ENCODE measurements at regions not wholly inside any gene's neighbourhood (a gene's known extent, or its start where the extent isn't known, plus 50 kb on each side); places are given as distances from the start of the nearest gene placed in this dataset.
"Not testable (repeated sequence)": the region's sequence is repeated elsewhere in the genome, so short reads cannot be mapped to it uniquely, and the experiment has no call there.

DNA sequence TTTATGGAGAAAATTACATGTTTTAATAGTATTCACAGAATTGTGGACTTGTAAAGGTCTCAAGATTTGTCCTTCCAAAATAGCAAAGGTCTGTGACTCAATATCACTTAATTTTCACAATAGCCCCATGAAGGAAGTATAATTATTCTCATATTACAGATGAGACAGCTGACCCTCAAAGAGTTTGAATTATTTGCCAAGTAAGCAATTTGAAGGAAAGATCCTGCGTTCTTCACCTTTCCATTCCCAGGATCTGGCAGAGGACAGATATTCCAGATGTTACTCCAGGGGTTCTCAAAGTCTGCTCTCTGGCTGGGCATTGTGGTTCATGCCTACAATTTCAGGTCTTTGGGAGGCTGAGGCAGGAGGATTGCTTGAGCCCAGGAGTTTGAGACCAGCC lies 559.4 kb upstream of the AUTS2 start:
- H3K27me3 Mint-ChIP-seq, result no peaks in the 10 kb centered on the region
- no peak overlapping the region for H3K4me3 Mint-ChIP-seq
- no peak overlapping the region for H3K27ac Mint-ChIP-seq
- no peaks in the 10 kb centered on the region for H3K36me3 Mint-ChIP-seq
- peaks cover 12% of the 10 kb centered on the region for H3K9me3 Mint-ChIP-seq
- no peaks in the 10 kb centered on the region for H3K4me1 Mint-ChIP-seq
- ATAC-seq, result no peak

DNA sequence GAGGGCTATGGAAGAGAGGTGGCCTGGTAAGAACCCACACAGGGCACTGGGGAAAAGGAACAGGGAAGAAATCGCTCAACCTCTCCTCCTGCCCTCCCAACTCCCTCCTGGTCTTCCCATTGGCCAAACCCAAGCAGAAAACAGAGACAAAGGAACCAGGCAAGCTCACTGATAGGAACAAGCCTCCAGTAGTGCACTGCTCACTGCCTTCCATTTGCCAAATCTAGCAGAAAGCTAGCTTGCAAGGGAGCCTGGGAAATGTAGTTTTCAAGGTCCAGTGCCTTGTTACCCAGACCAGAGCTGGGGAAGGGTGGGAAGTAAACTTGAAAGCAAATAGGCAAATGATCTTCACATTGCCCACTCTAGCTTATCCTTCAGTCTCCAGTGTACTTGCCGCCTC lies 556.1 kb upstream of the AUTS2 start:
- ATAC-seq, result no peak
- Mint-ChIP-seq H3K9me3 (peaks cover 17% of the 10 kb centered on the region), H3K4me1 (no peaks in the 10 kb centered on the region), H3K27ac (no peak overlapping the region), H3K36me3 (no peaks in the 10 kb centered on the region), H3K27me3 (no peaks in the 10 kb centered on the region), H3K4me3 (no peak overlapping the region)

GRCh38 chr7:69047151-69047754 lies 551.0 kb upstream of the AUTS2 start:
- no peak overlapping the region for H3K27ac Mint-ChIP-seq
- H3K4me1 Mint-ChIP-seq, result no peaks in the 10 kb centered on the region
- no peaks in the 10 kb centered on the region for H3K27me3 Mint-ChIP-seq
- no peak overlapping the region for H3K4me3 Mint-ChIP-seq
- no peaks in the 10 kb centered on the region for H3K36me3 Mint-ChIP-seq
- no peak for ATAC-seq
- peaks cover 17% of the 10 kb centered on the region for H3K9me3 Mint-ChIP-seq

DNA sequence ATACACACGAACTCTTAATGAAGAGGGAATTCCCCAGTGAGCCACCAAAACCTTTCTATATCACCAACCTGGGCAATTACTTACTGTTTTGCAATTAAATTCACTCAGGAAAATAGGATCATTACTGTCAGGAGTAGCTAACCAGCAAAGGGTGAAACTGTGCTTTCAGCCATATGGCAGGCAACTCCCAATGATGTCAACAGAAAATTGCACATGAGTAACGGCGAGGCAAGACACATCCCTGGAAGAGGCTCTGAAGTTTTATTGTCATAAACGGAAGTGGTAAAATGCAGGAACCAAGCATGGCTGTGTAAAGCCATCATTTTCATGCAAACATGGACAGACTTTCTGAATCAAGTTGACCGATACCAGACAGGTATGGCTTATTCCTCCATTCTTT lies 548.9 kb upstream of the AUTS2 start:
- no peak for ATAC-seq
- Mint-ChIP-seq H3K9me3 (peaks cover 12% of the 10 kb centered on the region), H3K4me3 (no peak overlapping the region), H3K27me3 (no peaks in the 10 kb centered on the region), H3K4me1 (no peaks in the 10 kb centered on the region), H3K27ac (no peak overlapping the region), H3K36me3 (no peaks in the 10 kb centered on the region)

- Mint-ChIP-seq H3K4me1 (no peaks in the 10 kb centered on the region), H3K36me3 (no peaks in the 10 kb centered on the region), H3K9me3 (peaks cover 10% of the 10 kb centered on the region), H3K27me3 (no peaks in the 10 kb centered on the region), H3K4me3 (no peak overlapping the region), H3K27ac (no peak overlapping the region)
- ATAC-seq, result no peak
Observed at GRCh38 chr7:69052447-69052846, 545.8 kb upstream of the AUTS2 start.

GRCh38 chr7:69060516-69060915 lies 537.8 kb upstream of the AUTS2 start:
- peaks cover 3% of the 10 kb centered on the region for H3K9me3 Mint-ChIP-seq

GRCh38 chr7:69062020-69062765 lies 536.1 kb upstream of the AUTS2 start:
- Mint-ChIP-seq H3K4me1 (no peaks in the 10 kb centered on the region), H3K27me3 (no peaks in the 10 kb centered on the region), H3K27ac (no peak overlapping the region), H3K9me3 (peaks cover 4% of the 10 kb centered on the region), H3K4me3 (no peak overlapping the region), H3K36me3 (no peaks in the 10 kb centered on the region)
- ATAC-seq, result no peak

More at GRCh38 chr7:69060516-69060915, 537.8 kb upstream of the AUTS2 start:
- no peak for ATAC-seq
- H3K4me1 Mint-ChIP-seq, result no peaks in the 10 kb centered on the region
- no peaks in the 10 kb centered on the region for H3K36me3 Mint-ChIP-seq
- no peaks in the 10 kb centered on the region for H3K27me3 Mint-ChIP-seq
- no peak overlapping the region for H3K27ac Mint-ChIP-seq
- no peak overlapping the region for H3K4me3 Mint-ChIP-seq

- peaks cover 5% of the 10 kb centered on the region for H3K9me3 Mint-ChIP-seq
- H3K4me1 Mint-ChIP-seq, result no peaks in the 10 kb centered on the region
- H3K36me3 Mint-ChIP-seq, result no peaks in the 10 kb centered on the region
Observed at GRCh38 chr7:69067397-69067796, 530.9 kb upstream of the AUTS2 start.

GRCh38 chr7:69070476-69070875 lies 527.8 kb upstream of the AUTS2 start:
- Mint-ChIP-seq H3K27ac (no peak overlapping the region), H3K4me1 (no peaks in the 10 kb centered on the region), H3K27me3 (peaks cover 19% of the 10 kb centered on the region), H3K36me3 (no peaks in the 10 kb centered on the region), H3K4me3 (no peak overlapping the region), H3K9me3 (peaks cover 7% of the 10 kb centered on the region)
- ATAC-seq, result no peak

More at GRCh38 chr7:69067397-69067796, 530.9 kb upstream of the AUTS2 start:
- H3K4me3 Mint-ChIP-seq, result no peak overlapping the region
- H3K27me3 Mint-ChIP-seq, result peaks cover 19% of the 10 kb centered on the region
- H3K27ac Mint-ChIP-seq, result no peak overlapping the region
- ATAC-seq, result no peak

- Mint-ChIP-seq H3K4me3 (no peak overlapping the region), H3K4me1 (no peaks in the 10 kb centered on the region), H3K36me3 (no peaks in the 10 kb centered on the region), H3K27me3 (no peaks in the 10 kb centered on the region), H3K27ac (no peak overlapping the region), H3K9me3 (peaks cover 7% of the 10 kb centered on the region)
- no peak for ATAC-seq
Observed at GRCh38 chr7:69076566-69076965, 521.7 kb upstream of the AUTS2 start.

GRCh38 chr7:69078997-69079769 lies 519.1 kb upstream of the AUTS2 start:
- Mint-ChIP-seq H3K9me3 (peaks cover 11% of the 10 kb centered on the region), H3K4me1 (no peaks in the 10 kb centered on the region), H3K27ac (no peak overlapping the region), H3K36me3 (no peaks in the 10 kb centered on the region), H3K27me3 (no peaks in the 10 kb centered on the region), H3K4me3 (no peak overlapping the region)
- ATAC-seq, result no peak

DNA sequence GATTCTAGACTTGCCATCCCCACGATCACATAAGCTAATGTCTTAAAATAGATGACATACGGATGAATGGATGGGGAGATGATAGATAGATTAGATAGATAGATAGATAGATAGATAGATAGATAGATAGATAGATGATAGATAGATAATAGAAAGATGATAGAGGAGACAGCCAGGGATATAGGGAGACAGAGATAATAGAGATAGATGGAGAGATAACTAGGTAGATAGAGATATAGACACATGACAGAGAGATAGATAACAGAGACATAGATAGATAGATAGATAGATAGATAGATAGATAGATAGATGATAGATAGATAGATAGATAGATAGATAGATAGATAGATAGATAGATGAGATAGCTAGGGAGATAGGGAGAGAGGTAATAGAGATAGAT lies 511.0 kb upstream of the AUTS2 start:
- not testable (repeated sequence) for H3K36me3 Mint-ChIP-seq, H3K27me3 Mint-ChIP-seq, H3K4me3 Mint-ChIP-seq, H3K9me3 Mint-ChIP-seq, H3K27ac Mint-ChIP-seq, H3K4me1 Mint-ChIP-seq, ATAC-seq

- H3K4me3 Mint-ChIP-seq, result no peak overlapping the region
- peaks cover 9% of the 10 kb centered on the region for H3K27me3 Mint-ChIP-seq
- H3K9me3 Mint-ChIP-seq, result peaks cover 9% of the 10 kb centered on the region
- no peak overlapping the region for H3K27ac Mint-ChIP-seq
- H3K36me3 Mint-ChIP-seq, result no peaks in the 10 kb centered on the region
- ATAC-seq, result no peak
- no peaks in the 10 kb centered on the region for H3K4me1 Mint-ChIP-seq
Observed at GRCh38 chr7:69088185-69088584, 510.1 kb upstream of the AUTS2 start.

DNA sequence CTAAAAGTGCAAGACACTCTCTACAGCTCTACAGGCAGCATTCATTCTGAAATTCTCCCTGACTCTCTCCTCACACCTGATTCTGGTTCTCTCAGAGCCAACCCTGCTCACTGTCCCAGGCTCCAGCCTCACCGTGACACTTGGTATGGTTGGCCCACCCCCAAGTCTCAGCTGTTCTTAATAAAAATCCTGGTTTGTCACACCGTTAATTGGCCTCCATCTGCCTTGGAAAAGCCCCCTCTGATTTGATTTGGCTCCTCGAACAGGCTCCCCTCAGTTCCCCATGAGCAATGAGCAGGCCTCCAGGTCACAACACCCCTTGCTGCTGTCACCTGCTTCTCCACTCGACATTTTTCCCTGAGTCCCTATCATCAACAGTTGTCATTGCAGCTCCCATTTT lies 507.3 kb upstream of the AUTS2 start:
- Mint-ChIP-seq H3K27ac (no peak overlapping the region), H3K4me1 (no peaks in the 10 kb centered on the region), H3K36me3 (no peaks in the 10 kb centered on the region), H3K27me3 (peaks cover 9% of the 10 kb centered on the region), H3K4me3 (no peak overlapping the region), H3K9me3 (peaks cover 15% of the 10 kb centered on the region)
- ATAC-seq, result no peak

- no peaks in the 10 kb centered on the region for H3K4me1 Mint-ChIP-seq
- no peak overlapping the region for H3K27ac Mint-ChIP-seq
- ATAC-seq, result no peak
- no peaks in the 10 kb centered on the region for H3K36me3 Mint-ChIP-seq
- H3K27me3 Mint-ChIP-seq, result peaks cover 9% of the 10 kb centered on the region
- no peak overlapping the region for H3K4me3 Mint-ChIP-seq
- H3K9me3 Mint-ChIP-seq, result peaks cover 15% of the 10 kb centered on the region
Observed at GRCh38 chr7:69091521-69091920, 506.8 kb upstream of the AUTS2 start.

DNA sequence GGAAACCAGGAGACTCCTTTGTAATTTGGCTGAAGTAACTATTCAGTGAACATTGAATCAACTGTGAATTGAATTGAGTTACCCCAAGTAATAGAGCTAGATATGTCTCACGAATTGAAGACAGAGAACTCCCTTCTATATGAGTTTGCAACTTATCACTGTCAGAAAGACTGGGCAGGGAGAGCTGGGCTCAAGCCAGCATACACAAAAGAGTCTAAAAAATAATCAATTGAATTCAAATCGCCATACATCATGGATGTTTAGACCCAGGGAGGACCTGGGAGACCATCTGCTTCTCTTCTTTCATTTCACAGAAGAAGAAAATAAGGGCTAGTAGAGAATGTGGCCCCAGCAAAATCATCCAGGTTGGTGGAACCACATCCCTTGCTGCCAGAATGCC lies 503.1 kb upstream of the AUTS2 start:
- peaks cover 10% of the 10 kb centered on the region for H3K9me3 Mint-ChIP-seq
- no peaks in the 10 kb centered on the region for H3K4me1 Mint-ChIP-seq
- ATAC-seq, result no peak
- no peak overlapping the region for H3K4me3 Mint-ChIP-seq
- H3K27ac Mint-ChIP-seq, result no peak overlapping the region
- H3K36me3 Mint-ChIP-seq, result no peaks in the 10 kb centered on the region
- H3K27me3 Mint-ChIP-seq, result peaks cover 6% of the 10 kb centered on the region

All from stimulated activated memory B cell treated with anti-CD40 and anti-IgM and Interleukin-4, amounts not matched to agents 10 μg/mL and 1 μg/mL and 100 μg/mL, for 72 hours (primary cell).